ENCODE measurements at regions not wholly inside any gene's neighbourhood (a gene's known extent, or its start where the extent isn't known, plus 50 kb on each side); places are given as distances from the start of the nearest gene placed in this dataset.
"Not testable (repeated sequence)": the region's sequence is repeated elsewhere in the genome, so short reads cannot be mapped to it uniquely, and the experiment has no call there.

GRCh38 chr13:69077267-69077666, 1030.4 kb upstream of the ATXN8OS start:
- DNase-seq, result no peak

GRCh38 chr13:69069554-69070133, 1038.0 kb upstream of the ATXN8OS start:
- no peak for DNase-seq

- no peak for DNase-seq
These were observed 1056.9 kb upstream of the ATXN8OS start for GRCh38 chr13:69050696-69051095.

- no peak for DNase-seq
These were observed 1063.0 kb upstream of the ATXN8OS start for GRCh38 chr13:69044629-69045028.

GRCh38 chr13:69040898-69041297, 1066.7 kb upstream of the ATXN8OS start:
- no peak for DNase-seq

- no peak for DNase-seq
These were observed 1071.9 kb upstream of the ATXN8OS start for GRCh38 chr13:69035771-69036170.

- no peak for DNase-seq
These were observed 1078.7 kb upstream of the ATXN8OS start for GRCh38 chr13:69028936-69029335.

GRCh38 chr13:69020120-69020519, 1087.5 kb upstream of the ATXN8OS start:
- DNase-seq, result no peak

- DNase-seq, result not testable (repeated sequence)
These were observed 1089.5 kb upstream of the ATXN8OS start for GRCh38 chr13:69018173-69018572.

- DNase-seq, result no peak
These were observed 1096.8 kb upstream of the ATXN8OS start for GRCh38 chr13:69010789-69011188.

GRCh38 chr13:69008499-69008898, 1099.1 kb upstream of the ATXN8OS start:
- DNase-seq, result no peak

- DNase-seq, result no peak
These were observed 1109.6 kb upstream of the ATXN8OS start for GRCh38 chr13:68998056-68998455.

- DNase-seq, result no peak
These were observed 1111.0 kb upstream of the ATXN8OS start for GRCh38 chr13:68996668-68997025.

- no peak for DNase-seq
These were observed 1111.5 kb upstream of the ATXN8OS start for GRCh38 chr13:68995972-68996667.

GRCh38 chr13:68993154-68993553, 1114.5 kb upstream of the ATXN8OS start:
- DNase-seq, result no peak

- DNase-seq, result no peak
These were observed 1119.5 kb upstream of the ATXN8OS start for GRCh38 chr13:68988176-68988575.

- no peak for DNase-seq
These were observed 1120.0 kb upstream of the ATXN8OS start for GRCh38 chr13:68987585-68987984.

GRCh38 chr13:68984688-68985319, 1122.8 kb upstream of the ATXN8OS start:
- DNase-seq, result no peak

GRCh38 chr13:68982961-68983619, 1124.5 kb upstream of the ATXN8OS start:
- DNase-seq, result no peak

- no peak for DNase-seq
These were observed 1131.3 kb upstream of the ATXN8OS start for GRCh38 chr13:68976287-68976686.

- DNase-seq, result no peak
These were observed 1137.1 kb upstream of the ATXN8OS start for GRCh38 chr13:68970532-68970931.

- DNase-seq, result no peak
These were observed 1159.0 kb upstream of the ATXN8OS start for GRCh38 chr13:68948586-68948985.

- no peak for DNase-seq
These were observed 1163.4 kb upstream of the ATXN8OS start for GRCh38 chr13:68944272-68944671.

GRCh38 chr13:68940049-68940448, 1167.6 kb upstream of the ATXN8OS start:
- no peak for DNase-seq
